HFF-Myc (cell line): ENCODE measurements at regions not wholly inside any gene's neighbourhood (a gene's known extent, or its start where the extent isn't known, plus 50 kb on each side); places are given as distances from the start of the nearest gene placed in this dataset.
"Not testable (repeated sequence)": the region's sequence is repeated elsewhere in the genome, so short reads cannot be mapped to it uniquely, and the experiment has no call there.

Source experiments
- DNase-seq: peaks from one replicate; pipeline ENCODE4 v3.0.0-alpha.2; 2011; ENCODE audit warnings: low read depth; ENCODE audit errors: extremely low read depth
- H3K4me3 ChIP-seq: replicated peaks from 2 replicates; pipeline ENCODE4 v1.5.1; 2011; ENCODE audit warnings: low read depth, mild to moderate bottlenecking, control low read depth, low read length
- TF ChIP-seq, protein P1 (sequence below): IDR thresholded peaks from 2 replicates; pipeline ENCODE4 v1.5.1; 2012; ENCODE audit warnings: mild to moderate bottlenecking, low read depth, low read length, control low read depth; ENCODE audit errors: missing control alignments

GRCh38 chr15:96058103-96058851 lies 272.2 kb upstream of the NR2F2 start:
- no peak overlapping the region for H3K4me3 ChIP-seq
- DNase-seq = no peak
- TF ChIP-seq, protein P1, sequence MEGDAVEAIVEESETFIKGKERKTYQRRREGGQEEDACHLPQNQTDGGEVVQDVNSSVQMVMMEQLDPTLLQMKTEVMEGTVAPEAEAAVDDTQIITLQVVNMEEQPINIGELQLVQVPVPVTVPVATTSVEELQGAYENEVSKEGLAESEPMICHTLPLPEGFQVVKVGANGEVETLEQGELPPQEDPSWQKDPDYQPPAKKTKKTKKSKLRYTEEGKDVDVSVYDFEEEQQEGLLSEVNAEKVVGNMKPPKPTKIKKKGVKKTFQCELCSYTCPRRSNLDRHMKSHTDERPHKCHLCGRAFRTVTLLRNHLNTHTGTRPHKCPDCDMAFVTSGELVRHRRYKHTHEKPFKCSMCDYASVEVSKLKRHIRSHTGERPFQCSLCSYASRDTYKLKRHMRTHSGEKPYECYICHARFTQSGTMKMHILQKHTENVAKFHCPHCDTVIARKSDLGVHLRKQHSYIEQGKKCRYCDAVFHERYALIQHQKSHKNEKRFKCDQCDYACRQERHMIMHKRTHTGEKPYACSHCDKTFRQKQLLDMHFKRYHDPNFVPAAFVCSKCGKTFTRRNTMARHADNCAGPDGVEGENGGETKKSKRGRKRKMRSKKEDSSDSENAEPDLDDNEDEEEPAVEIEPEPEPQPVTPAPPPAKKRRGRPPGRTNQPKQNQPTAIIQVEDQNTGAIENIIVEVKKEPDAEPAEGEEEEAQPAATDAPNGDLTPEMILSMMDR = no peak

DNA sequence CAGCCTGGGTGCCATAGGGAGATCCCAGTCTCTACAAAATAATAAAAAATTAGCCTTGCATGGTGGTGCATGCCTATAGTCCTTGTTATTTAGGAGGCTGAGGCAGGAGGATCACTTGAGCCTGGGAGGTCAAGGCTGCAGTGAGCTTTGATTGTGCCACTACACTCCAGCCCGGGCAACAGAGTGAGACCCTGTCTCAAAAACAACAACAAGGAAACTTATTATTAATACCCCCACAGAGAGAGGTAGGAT lies 271.7 kb upstream of the NR2F2 start:
- not testable (repeated sequence) for DNase-seq, H3K4me3 ChIP-seq

DNA sequence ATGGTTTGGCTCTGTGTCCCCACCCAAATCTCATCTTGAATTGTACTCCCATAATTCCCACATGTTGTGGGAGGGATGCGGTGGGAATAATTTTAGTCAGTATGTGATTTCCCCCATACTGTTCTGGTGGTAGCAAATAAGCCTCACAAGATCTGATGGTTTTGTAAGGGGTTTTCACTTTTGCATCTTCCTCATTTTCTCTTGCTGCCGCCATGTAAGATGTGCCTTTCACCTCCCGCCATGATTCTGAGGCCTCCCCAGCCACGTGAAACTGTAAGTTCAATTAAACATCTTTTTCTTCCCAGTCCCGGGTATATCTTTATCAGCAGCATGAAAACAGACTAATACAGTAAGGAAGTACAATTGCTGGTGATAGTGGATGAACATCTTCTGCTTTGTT lies 269.9 kb upstream of the NR2F2 start:
- not testable (repeated sequence) for DNase-seq, H3K4me3 ChIP-seq

- TF ChIP-seq, protein P1 = no peak
- peak; percentile 16 for DNase-seq
- no peak overlapping the region for H3K4me3 ChIP-seq
Measured at GRCh38 chr15:96064351-96064756, 266.1 kb upstream of the NR2F2 start.

GRCh38 chr15:96066126-96066525 lies 264.4 kb upstream of the NR2F2 start:
- no peak overlapping the region for H3K4me3 ChIP-seq
- TF ChIP-seq, protein P1 = no peak

GRCh38 chr15:96066852-96067495 lies 263.5 kb upstream of the NR2F2 start:
- TF ChIP-seq, protein P1 = no peak
- no peak overlapping the region for H3K4me3 ChIP-seq
- no peak for DNase-seq

More at GRCh38 chr15:96066126-96066525, 264.4 kb upstream of the NR2F2 start:
- DNase-seq = no peak

DNA sequence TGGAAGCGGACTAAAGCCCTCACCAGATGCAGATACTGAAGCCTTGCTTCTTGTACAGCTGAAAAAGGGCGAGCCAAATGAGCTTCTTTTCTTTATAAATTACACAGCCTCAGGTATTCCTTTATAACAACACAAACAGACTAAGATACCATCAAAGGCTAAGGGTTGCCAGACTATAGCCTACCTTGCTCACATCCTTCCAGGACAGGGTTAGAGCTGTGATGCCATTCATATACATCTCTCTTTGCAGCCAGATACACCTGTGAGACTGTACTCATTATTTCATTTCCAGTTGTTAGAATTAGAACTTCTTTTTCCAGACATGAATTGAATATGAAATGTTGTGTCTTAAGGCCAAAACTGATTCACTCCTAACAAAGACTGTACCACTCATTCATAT lies 262.8 kb upstream of the NR2F2 start:
- H3K4me3 ChIP-seq = no peak overlapping the region

More for the DNA sequence above, 262.8 kb upstream of the NR2F2 start:
- TF ChIP-seq, protein P1 = no peak
- DNase-seq = no peak
